ENCODE measurements at regions not wholly inside any gene's neighbourhood (a gene's known extent, or its start where the extent isn't known, plus 50 kb on each side); places are given as distances from the start of the nearest gene placed in this dataset.

DNA sequence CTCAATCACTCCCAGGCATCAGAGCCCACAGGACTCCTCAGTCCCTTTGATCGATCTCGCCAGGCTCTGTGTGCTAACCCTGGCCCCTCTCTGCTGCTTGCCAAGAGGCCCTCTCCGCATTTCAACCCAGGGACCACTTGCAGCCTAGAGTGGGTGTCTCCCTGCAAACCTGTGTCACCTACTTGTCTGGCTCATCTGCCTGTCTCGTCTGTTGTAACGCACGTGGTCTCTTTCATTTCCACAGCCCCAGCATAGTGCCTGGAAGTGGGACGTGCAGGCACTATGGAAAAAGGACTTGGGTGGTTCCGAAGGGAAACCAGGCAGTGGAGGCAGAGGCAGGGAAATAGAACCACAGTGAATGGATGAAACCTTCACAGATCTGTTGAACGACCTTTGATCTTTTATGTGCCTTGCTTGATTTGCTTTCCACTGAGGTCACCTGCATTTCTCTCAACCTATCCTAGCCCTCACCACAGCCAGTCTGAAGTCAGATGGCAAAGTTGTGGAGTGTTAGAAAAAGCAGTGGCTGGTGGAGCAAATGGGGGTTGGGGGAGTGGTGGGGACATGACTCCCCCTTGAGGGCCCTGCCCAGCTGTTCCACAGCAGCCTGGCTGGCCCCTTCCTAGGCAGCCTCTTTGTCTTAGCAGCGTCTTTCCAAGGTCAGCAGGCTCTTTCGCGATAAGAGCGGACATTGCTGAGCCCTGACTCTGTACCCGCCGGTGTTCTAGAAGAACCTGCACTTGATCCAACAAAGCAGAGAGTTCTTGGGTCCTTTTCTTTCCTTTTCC is 55.8 kb upstream of the TAGAP start:
- DNase-seq (ENCODE audit: low spot score) = no peak
- Mint-ChIP-seq H3K27me3 (ENCODE audit: low read depth) (peaks cover 17% of the 10 kb centered on the region), H3K9me3 (ENCODE audit: low read depth) (no peaks in the 10 kb centered on the region), H3K27ac (ENCODE audit: unreplicated experiment) (no peak overlapping the region), H3K36me3 (ENCODE audit: low read depth) (no peaks in the 10 kb centered on the region), H3K4me1 (ENCODE audit: low read depth) (peaks cover 3% of the 10 kb centered on the region), H3K4me3 (ENCODE audit: unreplicated experiment) (no peak overlapping the region)
- TF ChIP-seq, protein P1, sequence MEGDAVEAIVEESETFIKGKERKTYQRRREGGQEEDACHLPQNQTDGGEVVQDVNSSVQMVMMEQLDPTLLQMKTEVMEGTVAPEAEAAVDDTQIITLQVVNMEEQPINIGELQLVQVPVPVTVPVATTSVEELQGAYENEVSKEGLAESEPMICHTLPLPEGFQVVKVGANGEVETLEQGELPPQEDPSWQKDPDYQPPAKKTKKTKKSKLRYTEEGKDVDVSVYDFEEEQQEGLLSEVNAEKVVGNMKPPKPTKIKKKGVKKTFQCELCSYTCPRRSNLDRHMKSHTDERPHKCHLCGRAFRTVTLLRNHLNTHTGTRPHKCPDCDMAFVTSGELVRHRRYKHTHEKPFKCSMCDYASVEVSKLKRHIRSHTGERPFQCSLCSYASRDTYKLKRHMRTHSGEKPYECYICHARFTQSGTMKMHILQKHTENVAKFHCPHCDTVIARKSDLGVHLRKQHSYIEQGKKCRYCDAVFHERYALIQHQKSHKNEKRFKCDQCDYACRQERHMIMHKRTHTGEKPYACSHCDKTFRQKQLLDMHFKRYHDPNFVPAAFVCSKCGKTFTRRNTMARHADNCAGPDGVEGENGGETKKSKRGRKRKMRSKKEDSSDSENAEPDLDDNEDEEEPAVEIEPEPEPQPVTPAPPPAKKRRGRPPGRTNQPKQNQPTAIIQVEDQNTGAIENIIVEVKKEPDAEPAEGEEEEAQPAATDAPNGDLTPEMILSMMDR (IDR thresholded peaks at IDR 0.05) = no peak

DNA sequence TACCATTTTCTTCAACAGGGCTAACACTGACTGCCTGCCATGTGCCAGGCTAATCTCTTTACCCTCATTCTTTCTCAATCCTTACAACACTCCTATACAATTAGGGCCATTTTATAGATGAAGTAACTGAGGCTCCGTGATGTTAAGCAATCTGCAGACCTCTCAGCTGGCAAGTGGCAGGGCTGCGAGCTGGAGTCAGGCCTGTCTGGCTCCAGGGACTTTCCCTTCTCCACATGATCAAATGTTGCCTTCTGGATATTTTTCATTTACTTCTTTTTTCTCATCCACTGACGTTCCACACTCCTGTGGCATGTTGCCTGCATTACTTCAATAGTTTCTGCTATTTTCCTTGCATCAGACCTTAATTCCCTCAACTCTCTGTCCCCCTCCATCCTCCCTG is 55.2 kb upstream of the TAGAP start:
- Mint-ChIP-seq H3K27ac (ENCODE audit: unreplicated experiment) (no peak overlapping the region), H3K27me3 (ENCODE audit: low read depth) (peaks cover 17% of the 10 kb centered on the region), H3K36me3 (ENCODE audit: low read depth) (no peaks in the 10 kb centered on the region), H3K9me3 (ENCODE audit: low read depth) (no peaks in the 10 kb centered on the region), H3K4me3 (ENCODE audit: unreplicated experiment) (no peak overlapping the region), H3K4me1 (ENCODE audit: low read depth) (peaks cover 3% of the 10 kb centered on the region)
- TF ChIP-seq, protein P1 (IDR thresholded peaks at IDR 0.05) = no peak
- no peak for DNase-seq (ENCODE audit: low spot score)

DNA sequence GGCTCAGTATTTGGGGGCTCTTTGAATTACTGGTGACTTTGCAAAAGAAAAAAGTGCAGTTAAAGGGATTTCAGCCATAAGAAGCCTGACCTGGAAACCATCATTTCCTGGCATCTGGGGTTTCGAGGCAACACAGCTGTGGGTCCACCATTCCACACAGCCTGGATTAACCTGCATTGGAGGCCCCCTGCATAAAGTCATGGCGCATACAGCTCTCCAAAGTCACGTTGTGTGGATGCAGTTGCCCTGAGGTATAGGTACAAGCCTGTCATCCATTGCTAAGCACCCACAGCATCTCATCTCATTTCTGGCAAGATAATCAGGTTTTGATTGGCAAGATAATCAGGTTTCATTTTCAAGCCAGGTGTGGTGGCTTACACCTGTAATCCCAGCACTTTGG is 54.5 kb upstream of the TAGAP start:
- Mint-ChIP-seq H3K9me3 (ENCODE audit: low read depth) (no peaks in the 10 kb centered on the region), H3K27me3 (ENCODE audit: low read depth) (peaks cover 17% of the 10 kb centered on the region)

DNA sequence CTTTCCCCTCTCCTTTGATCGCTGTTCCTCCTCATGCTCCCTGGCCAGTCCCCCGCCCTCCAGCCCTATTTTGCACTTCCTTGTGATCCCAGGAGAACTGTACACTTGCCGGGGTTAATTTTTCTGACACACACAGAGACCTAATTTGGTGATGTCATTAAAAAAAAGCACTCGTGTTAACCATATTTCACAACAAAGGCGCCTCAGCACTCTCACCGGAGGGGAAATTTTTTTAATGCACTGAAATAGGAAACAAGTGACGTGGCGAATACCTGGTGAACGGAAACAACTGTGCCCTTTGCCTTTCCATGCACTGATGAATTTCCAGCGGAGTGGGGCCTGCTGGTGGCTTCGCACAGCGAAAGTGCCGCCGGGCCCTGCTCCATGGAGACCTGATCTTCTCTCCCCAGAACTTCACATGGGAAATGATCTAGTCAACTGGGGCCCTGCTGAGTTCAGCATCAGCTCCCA is 53.9 kb upstream of the TAGAP start:
- TF ChIP-seq, protein P1 (IDR thresholded peaks at IDR 0.05) = no peak
- H3K4me3 Mint-ChIP-seq (ENCODE audit: unreplicated experiment) = no peak overlapping the region
- no peak for DNase-seq (ENCODE audit: low spot score)
- no peaks in the 10 kb centered on the region for H3K9me3 Mint-ChIP-seq (ENCODE audit: low read depth)
- peaks cover 13% of the 10 kb centered on the region for H3K27me3 Mint-ChIP-seq (ENCODE audit: low read depth)
- no peak overlapping the region for H3K27ac Mint-ChIP-seq (ENCODE audit: unreplicated experiment)
- H3K36me3 Mint-ChIP-seq (ENCODE audit: low read depth) = no peaks in the 10 kb centered on the region
- peaks cover 2% of the 10 kb centered on the region for H3K4me1 Mint-ChIP-seq (ENCODE audit: low read depth)

More for the DNA sequence above, 54.5 kb upstream of the TAGAP start:
- no peak overlapping the region for H3K27ac Mint-ChIP-seq (ENCODE audit: unreplicated experiment)
- H3K4me1 Mint-ChIP-seq (ENCODE audit: low read depth) = peaks cover 3% of the 10 kb centered on the region
- TF ChIP-seq, protein P1 (IDR thresholded peaks at IDR 0.05) = no peak
- DNase-seq (ENCODE audit: low spot score) = no peak
- H3K4me3 Mint-ChIP-seq (ENCODE audit: unreplicated experiment) = no peak overlapping the region
- no peaks in the 10 kb centered on the region for H3K36me3 Mint-ChIP-seq (ENCODE audit: low read depth)

DNA sequence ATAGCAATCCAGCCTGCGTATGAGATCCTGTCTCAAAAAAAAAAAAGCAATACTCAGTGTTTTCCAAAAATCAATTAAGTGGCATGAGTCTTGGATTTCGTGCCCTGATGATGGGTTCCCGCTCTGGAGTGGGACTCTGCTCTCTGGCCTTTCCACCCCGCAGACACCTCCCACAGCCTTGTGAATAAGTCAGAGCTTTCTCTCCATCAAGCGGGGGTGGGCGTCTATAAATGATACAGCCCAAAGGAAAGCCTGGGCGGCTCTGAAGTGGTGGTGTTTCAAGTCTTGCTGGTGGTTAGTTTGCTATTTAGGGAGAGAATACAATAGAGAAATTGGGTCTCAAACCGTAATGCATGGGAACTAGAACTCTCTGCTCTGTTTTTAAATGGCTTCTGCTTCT is 52.5 kb upstream of the TAGAP start:
- DNase-seq (ENCODE audit: low spot score) = no peak
- TF ChIP-seq, protein P1 (IDR thresholded peaks at IDR 0.05) = no peak
- peaks cover 3% of the 10 kb centered on the region for H3K4me1 Mint-ChIP-seq (ENCODE audit: low read depth)
- no peaks in the 10 kb centered on the region for H3K36me3 Mint-ChIP-seq (ENCODE audit: low read depth)
- peaks cover 8% of the 10 kb centered on the region for H3K27me3 Mint-ChIP-seq (ENCODE audit: low read depth)
- H3K4me3 Mint-ChIP-seq (ENCODE audit: unreplicated experiment) = no peak overlapping the region
- no peaks in the 10 kb centered on the region for H3K9me3 Mint-ChIP-seq (ENCODE audit: low read depth)
- no peak overlapping the region for H3K27ac Mint-ChIP-seq (ENCODE audit: unreplicated experiment)
